ENCODE measurements at regions not wholly inside any gene's neighbourhood (a gene's known extent, or its start where the extent isn't known, plus 50 kb on each side); places are given as distances from the start of the nearest gene placed in this dataset.

DNA sequence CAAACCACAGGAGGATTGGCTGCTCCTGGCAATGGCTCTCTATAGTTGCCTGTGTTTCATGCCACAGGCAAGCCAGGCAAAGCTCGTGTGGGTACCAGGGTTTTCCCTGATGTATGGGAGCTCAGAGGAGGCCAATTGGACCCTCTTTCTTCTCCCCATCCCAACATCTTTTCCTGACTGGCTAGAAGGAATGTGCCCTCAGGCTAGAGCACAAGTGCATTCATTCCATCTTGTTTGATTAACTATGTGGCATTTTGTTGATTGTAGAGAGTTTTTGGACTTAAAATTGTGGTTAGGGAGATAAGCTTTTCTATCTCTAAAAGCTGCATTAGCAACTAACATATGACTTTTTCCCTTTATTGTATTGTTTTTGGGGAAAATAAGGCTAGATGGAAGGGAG lies 561.3 kb downstream of the PSAT1 start:
- Histone ChIP-seq H3K27ac (no peak overlapping the region), H3K4me3 (no peak overlapping the region), H3K4me1 (no peaks in the 10 kb centered on the region), H3K9me3 (no peaks in the 10 kb centered on the region), H3K27me3 (no peaks in the 10 kb centered on the region), H3K36me3 (no peaks in the 10 kb centered on the region)
- DNase-seq, result no peak
- intact Hi-C loops (cut with DNase I; ENCODE audit: low total_unique reads), result no loop called here
- no peak for TF ChIP-seq POLR2A (IDR thresholded peaks at IDR 0.05)
- TF ChIP-seq, protein P1, sequence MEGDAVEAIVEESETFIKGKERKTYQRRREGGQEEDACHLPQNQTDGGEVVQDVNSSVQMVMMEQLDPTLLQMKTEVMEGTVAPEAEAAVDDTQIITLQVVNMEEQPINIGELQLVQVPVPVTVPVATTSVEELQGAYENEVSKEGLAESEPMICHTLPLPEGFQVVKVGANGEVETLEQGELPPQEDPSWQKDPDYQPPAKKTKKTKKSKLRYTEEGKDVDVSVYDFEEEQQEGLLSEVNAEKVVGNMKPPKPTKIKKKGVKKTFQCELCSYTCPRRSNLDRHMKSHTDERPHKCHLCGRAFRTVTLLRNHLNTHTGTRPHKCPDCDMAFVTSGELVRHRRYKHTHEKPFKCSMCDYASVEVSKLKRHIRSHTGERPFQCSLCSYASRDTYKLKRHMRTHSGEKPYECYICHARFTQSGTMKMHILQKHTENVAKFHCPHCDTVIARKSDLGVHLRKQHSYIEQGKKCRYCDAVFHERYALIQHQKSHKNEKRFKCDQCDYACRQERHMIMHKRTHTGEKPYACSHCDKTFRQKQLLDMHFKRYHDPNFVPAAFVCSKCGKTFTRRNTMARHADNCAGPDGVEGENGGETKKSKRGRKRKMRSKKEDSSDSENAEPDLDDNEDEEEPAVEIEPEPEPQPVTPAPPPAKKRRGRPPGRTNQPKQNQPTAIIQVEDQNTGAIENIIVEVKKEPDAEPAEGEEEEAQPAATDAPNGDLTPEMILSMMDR (IDR thresholded peaks at IDR 0.05), result no peak

DNA sequence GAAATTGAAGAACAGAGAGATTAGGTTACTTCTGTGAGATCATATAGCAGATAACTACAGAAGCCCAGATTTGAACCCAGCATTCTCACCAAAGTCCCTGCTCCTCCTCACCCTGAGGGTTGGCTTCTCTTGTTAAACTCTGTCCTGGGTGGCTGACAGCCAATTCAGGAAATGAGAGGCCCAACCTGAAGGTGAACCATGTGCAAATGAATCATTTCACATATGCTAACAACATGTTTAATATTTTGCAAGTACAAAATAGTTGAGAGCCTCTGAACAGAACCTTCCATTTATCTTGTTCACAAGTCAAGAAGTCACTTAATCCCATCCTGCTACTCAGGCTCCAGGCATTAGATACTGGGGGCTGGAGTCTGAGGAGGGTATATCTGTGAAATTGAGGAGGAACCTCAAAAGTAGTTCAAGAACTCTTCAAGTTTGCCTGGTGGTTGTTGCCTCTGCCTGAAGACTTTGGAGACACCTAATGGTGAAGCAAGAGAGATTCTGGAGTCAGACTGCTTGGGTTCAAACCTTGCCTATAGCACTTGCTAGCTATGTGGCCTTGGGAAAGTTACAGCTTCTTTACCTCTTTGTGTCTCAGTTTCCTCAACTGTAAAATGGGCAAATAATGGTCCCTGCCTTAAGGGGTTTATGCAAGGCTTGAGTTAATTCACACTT lies 564.0 kb downstream of the PSAT1 start:
- DNase-seq, result no peak

GRCh38 chr9:78863531-78863930 lies 566.6 kb downstream of the PSAT1 start:
- no peaks in the 10 kb centered on the region for H3K27me3 ChIP-seq
- no peak overlapping the region for H3K27ac ChIP-seq
- H3K9me3 ChIP-seq, result no peaks in the 10 kb centered on the region
- H3K4me1 ChIP-seq, result no peaks in the 10 kb centered on the region
- DNase-seq, result no peak
- no peak for TF ChIP-seq POLR2A (IDR thresholded peaks at IDR 0.05)
- H3K36me3 ChIP-seq, result no peaks in the 10 kb centered on the region
- intact Hi-C loops (cut with DNase I; ENCODE audit: low total_unique reads), result no loop called here
- H3K4me3 ChIP-seq, result no peak overlapping the region

More for the DNA sequence above, 564.0 kb downstream of the PSAT1 start:
- H3K9me3 ChIP-seq, result no peaks in the 10 kb centered on the region
- no peaks in the 10 kb centered on the region for H3K36me3 ChIP-seq
- intact Hi-C loops (cut with DNase I; ENCODE audit: low total_unique reads), result no loop called here
- no peaks in the 10 kb centered on the region for H3K27me3 ChIP-seq
- no peak overlapping the region for H3K27ac ChIP-seq
- H3K4me3 ChIP-seq, result no peak overlapping the region
- no peaks in the 10 kb centered on the region for H3K4me1 ChIP-seq
- TF ChIP-seq, protein P1 (IDR thresholded peaks at IDR 0.05), result no peak
- TF ChIP-seq POLR2A (IDR thresholded peaks at IDR 0.05), result no peak

DNA sequence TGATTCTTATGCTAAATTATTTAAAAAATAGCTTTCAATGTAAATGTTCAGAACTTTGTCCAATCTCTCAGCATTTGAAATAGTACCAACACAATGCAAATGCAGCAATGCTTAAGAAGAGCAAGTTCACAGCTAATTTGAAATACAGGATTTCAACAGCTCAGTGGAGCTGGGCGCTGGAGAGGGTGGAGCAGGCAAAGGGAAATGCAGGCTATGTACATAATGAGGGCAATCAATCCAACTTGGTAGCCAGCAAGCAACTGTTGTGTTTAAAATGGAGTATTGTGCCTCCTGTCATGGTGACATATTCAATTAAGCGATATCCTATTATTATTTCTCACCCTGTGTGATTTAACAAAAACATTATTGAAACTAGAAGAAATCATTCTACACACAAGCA lies 568.8 kb downstream of the PSAT1 start:
- Histone ChIP-seq H3K4me1 (no peaks in the 10 kb centered on the region), H3K27ac (no peak overlapping the region), H3K36me3 (no peaks in the 10 kb centered on the region), H3K4me3 (no peak overlapping the region), H3K9me3 (no peaks in the 10 kb centered on the region), H3K27me3 (no peaks in the 10 kb centered on the region)
- intact Hi-C loops (cut with DNase I; ENCODE audit: low total_unique reads), result no loop called here
- no peak for DNase-seq
- TF ChIP-seq, protein P1 (IDR thresholded peaks at IDR 0.05), result no peak
- TF ChIP-seq POLR2A (IDR thresholded peaks at IDR 0.05), result no peak

DNA sequence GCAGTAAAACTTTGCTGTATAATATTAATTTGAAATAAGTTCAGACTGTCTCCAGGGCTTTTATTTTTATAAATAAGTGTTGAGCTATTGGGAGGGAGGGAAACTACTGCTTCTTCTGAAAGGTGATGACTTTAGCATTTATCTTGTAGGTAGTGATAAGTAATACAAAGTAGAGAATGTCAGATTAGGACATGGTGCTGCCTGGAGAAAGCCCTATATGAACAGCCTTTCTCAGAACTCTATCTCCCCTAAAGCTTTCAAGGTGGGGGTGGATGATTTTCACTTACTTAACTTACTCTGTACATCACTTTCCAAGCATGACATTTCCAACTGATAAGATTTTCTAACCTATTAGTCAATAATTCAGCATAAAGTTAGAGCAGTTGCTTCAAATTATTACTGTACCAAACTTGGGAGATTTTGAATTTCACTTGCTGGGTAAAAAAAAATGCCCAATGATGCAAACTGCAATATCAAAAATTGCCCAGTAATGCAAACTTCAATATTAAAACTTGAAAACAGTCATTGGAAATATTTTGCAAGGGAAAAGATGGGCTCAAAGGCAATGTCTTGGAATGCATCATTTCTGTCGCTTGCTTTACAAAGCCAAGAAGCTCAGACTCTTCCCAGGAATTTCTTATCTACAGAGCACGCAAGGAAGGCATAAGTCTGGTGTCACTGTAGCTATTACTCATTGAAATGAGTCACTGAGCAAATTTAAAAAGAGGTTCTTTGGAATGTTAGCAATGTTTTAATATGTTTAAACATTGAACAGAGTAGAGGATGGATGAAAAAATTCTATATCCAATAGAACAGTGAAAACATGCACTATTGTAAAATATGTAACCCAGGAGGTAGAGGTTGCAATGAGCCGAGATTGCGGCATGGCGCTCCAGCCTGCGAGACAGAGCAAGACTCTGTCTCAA lies 569.5 kb downstream of the PSAT1 start:
- TF ChIP-seq, protein P1 (IDR thresholded peaks at IDR 0.05), result no peak
- no peak for TF ChIP-seq POLR2A (IDR thresholded peaks at IDR 0.05)
- Histone ChIP-seq H3K9me3 (no peaks in the 10 kb centered on the region), H3K4me1 (no peaks in the 10 kb centered on the region), H3K4me3 (no peak overlapping the region), H3K27ac (no peak overlapping the region), H3K36me3 (no peaks in the 10 kb centered on the region), H3K27me3 (no peaks in the 10 kb centered on the region)
- no peak for DNase-seq
- intact Hi-C loops (cut with DNase I; ENCODE audit: low total_unique reads), result no loop called here

Measured in uterus (tissue), 3 donors.